HFFc6 (cell line): ENCODE measurements at regions not wholly inside any gene's neighbourhood (a gene's known extent, or its start where the extent isn't known, plus 50 kb on each side); places are given as distances from the start of the nearest gene placed in this dataset.

Experiments
- DNase-seq: peaks from one replicate; pipeline ENCODE4 v3.0.0-alpha.2; 2018
- H3K27ac Mint-ChIP-seq: 2 replicates; pipeline ENCODE4 v1.8.0; 2020; ENCODE audit warnings: mild to moderate bottlenecking, mixed read lengths
- H3K27me3 Mint-ChIP-seq: 2 replicates; pipeline ENCODE4 v1.8.0; 2021; ENCODE audit warnings: mild to moderate bottlenecking, moderate library complexity, mixed read lengths; ENCODE audit not compliant: insufficient read depth
- H3K36me3 Mint-ChIP-seq: 2 replicates; pipeline ENCODE4 v1.8.0; 2021; ENCODE audit warnings: low read depth, mixed read lengths
- H3K4me1 Mint-ChIP-seq: 2 replicates; pipeline ENCODE4 v1.8.0; 2020; ENCODE audit warnings: low read depth, mixed read lengths
- H3K4me3 Mint-ChIP-seq: 2 replicates; pipeline ENCODE4 v1.8.0; 2020; ENCODE audit warnings: mild to moderate bottlenecking, moderate library complexity, mixed read lengths
- H3K9me3 Mint-ChIP-seq: 2 replicates; pipeline ENCODE4 v1.8.0; 2020; ENCODE audit warnings: mild to moderate bottlenecking, mixed read lengths
- TF ChIP-seq, protein P1 (sequence below): fragments of 200-600 bp; sonication (generic); IDR thresholded peaks from 2 replicates; pipeline ENCODE4 v1.5.0; 2021; ENCODE audit warnings: antibody characterized with exemption, mild to moderate bottlenecking

DNA sequence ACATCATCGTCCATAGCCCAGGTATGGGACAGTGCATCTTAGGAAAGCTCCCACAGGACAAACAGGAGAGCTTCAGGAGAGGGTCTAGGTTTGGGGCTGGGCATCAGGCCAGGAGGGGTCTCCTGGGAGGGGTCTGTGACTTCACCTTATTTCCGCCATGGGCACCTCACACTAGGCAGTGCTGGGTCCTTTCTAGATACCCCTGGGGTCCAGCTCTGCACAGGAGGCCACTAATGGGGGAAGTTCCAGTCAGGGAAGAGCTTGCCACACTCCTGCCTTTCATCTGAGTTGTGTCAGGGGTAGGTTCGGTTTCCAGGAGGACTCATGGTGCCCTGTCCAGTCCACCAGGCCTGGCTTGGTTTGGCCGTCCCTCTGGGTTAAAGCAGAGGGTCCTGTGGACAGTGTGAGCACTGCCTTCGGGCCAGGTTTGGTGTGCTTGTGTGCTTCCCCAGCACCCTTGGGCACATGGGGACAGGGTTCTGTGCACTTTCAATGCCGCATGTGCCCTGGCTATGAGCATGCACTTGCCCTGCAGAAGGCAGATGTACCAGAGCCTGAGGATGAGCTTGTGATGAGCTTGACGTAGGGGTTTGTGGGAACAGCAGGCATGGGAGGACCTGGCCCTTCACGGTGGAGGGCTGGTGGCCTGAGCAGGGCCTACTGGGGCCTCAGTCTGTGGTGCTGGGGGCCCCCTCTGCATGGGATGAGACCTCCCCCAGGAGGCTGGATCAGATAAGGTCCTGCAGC lies 377.7 kb upstream of the NUPR2 start:
- Mint-ChIP-seq H3K36me3 (peaks cover 12% of the 10 kb centered on the region), H3K4me1 (no peaks in the 10 kb centered on the region), H3K4me3 (no peak overlapping the region), H3K27ac (no peak overlapping the region), H3K27me3 (no peaks in the 10 kb centered on the region; the same call in 1 of the 2 replicates), H3K9me3 (peaks cover 56% of the 10 kb centered on the region)
- no peak for DNase-seq
- TF ChIP-seq, protein P1, sequence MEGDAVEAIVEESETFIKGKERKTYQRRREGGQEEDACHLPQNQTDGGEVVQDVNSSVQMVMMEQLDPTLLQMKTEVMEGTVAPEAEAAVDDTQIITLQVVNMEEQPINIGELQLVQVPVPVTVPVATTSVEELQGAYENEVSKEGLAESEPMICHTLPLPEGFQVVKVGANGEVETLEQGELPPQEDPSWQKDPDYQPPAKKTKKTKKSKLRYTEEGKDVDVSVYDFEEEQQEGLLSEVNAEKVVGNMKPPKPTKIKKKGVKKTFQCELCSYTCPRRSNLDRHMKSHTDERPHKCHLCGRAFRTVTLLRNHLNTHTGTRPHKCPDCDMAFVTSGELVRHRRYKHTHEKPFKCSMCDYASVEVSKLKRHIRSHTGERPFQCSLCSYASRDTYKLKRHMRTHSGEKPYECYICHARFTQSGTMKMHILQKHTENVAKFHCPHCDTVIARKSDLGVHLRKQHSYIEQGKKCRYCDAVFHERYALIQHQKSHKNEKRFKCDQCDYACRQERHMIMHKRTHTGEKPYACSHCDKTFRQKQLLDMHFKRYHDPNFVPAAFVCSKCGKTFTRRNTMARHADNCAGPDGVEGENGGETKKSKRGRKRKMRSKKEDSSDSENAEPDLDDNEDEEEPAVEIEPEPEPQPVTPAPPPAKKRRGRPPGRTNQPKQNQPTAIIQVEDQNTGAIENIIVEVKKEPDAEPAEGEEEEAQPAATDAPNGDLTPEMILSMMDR = no peak

DNA sequence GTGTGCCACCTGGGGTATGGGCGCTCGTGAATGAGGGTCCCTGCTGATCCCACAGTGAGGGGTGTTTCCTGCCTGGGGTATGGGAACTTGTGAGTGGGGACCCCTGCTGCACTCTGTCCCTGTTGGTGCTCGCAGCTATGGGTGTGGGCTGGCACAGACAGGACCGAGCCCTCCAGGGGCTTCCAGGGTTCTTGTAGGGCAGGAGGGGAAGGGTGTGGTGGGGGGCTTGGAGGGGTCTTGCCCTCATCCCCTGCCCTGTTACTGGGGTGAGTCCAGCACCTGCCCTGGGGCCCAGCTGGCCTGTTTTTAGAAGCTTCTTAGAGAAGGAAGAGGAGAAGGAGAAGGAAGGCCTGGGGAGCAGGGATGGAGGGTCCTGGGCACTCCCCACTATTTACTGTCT lies 377.0 kb upstream of the NUPR2 start:
- Mint-ChIP-seq H3K27ac (no peak overlapping the region), H3K4me1 (no peaks in the 10 kb centered on the region), H3K27me3 (no peaks in the 10 kb centered on the region; the same call in 1 of the 2 replicates), H3K9me3 (peaks cover 56% of the 10 kb centered on the region), H3K36me3 (peaks cover 14% of the 10 kb centered on the region), H3K4me3 (no peak overlapping the region)
- TF ChIP-seq, protein P1 = no peak
- DNase-seq = no peak

DNA sequence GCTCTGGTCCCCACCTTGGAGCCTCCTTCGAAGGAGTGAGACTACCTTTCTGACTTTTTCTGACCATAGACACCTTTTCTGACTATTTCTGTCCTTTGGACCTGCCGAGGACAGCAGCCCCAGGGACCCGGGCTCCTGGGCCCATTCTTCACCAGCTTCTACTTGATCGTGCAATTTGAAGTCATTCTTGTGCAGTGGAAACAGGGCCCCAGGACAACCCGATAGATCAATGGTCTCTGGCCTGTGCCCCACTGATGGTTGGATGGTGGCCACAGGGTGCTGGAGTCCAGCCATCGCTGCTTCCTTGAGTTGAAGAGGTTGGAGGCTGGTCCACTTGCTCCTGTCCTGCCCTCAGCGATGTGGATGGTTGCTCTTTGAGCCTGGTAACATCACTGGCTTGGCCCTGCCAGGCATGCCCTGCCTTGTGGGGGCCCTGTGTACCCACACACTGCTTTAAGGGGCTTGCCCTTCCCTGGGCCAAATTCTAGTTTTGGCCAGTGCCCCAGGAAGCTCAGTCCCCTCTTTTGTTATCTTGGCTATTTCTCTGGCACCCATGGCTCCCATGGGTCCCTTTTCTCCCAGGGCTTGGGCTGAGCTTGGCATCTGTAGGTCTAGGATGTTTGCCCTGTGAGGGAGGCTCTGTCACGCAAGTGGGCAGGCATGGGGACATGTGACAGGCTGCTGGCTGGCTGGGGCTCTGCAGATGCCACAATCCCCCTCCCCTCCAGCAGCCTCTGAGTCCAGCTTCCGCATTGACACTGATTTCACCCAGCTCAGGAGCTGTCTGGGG lies 375.6 kb upstream of the NUPR2 start:
- H3K4me1 Mint-ChIP-seq = no peaks in the 10 kb centered on the region
- TF ChIP-seq, protein P1 = no peak
- H3K27me3 Mint-ChIP-seq = no peaks in the 10 kb centered on the region; the same call in 1 of the 2 replicates
- no peak for DNase-seq
- H3K27ac Mint-ChIP-seq = no peak overlapping the region
- H3K9me3 Mint-ChIP-seq = peaks cover 57% of the 10 kb centered on the region
- H3K4me3 Mint-ChIP-seq = no peak overlapping the region
- H3K36me3 Mint-ChIP-seq = peaks cover 14% of the 10 kb centered on the region

DNA sequence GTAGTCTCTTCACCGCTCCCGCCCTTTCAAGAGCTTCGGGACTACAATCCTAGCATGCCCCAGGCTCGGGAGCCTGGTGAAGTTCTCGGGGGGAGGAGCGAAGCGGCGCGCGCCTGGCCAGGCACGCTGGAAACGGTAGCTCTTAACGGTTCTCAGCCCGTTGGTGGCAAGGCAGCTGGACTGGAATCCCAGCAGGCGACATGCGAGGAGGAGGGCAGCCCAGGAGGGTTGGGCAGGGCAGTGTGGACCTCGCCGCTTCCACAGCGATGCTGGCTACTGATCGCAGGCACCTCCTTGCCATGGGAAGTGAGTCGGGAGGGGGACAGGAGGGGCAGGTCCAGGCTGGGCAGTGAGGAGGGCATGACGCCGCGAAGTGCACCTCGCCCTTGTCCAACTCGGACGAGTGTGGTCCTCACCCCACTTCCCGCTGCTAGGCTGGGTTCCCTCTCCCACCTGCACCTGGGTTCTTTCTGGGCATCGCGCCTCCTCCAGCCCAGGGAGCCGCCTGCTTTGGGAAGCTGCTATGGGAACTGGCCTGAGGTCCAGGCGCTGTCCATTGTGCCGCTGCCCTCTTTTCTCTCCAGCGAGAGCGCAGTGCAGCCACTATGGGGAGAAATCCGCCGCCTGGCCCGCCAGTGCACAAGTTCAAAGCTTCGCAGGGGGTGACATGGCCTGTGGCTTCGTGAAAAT lies 367.8 kb upstream of the NUPR2 start:
- peaks cover 39% of the 10 kb centered on the region for H3K36me3 Mint-ChIP-seq
- TF ChIP-seq, protein P1 = no peak
- no peaks in the 10 kb centered on the region; the same call in 1 of the 2 replicates for H3K27me3 Mint-ChIP-seq
- H3K27ac Mint-ChIP-seq = no peak overlapping the region
- no peaks in the 10 kb centered on the region for H3K4me1 Mint-ChIP-seq
- H3K4me3 Mint-ChIP-seq = no peak overlapping the region
- no peak for DNase-seq
- peaks cover 73% of the 10 kb centered on the region for H3K9me3 Mint-ChIP-seq

DNA sequence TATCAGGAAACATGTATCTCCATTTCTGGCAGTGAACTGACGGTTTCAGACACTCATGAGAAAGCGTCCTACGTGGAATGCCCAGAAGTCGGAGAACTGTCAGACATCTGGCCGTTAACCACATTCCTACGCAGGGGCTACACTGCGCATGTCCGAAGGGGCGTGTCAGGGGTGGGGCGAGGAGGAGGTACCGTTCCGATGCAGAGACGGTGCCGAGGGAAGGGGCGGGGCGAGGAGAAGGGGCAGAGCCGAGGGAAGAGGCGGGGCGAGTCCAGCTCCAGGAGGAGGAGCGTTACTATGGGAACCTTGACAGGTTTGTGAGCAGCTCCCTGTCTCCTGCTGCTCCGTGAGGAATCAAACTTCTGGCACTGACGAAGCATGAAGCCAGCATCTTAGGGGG lies 366.9 kb upstream of the NUPR2 start:
- TF ChIP-seq, protein P1 = no peak
- Mint-ChIP-seq H3K9me3 (peaks cover 76% of the 10 kb centered on the region), H3K4me3 (no peak overlapping the region), H3K27me3 (no peaks in the 10 kb centered on the region), H3K36me3 (peaks cover 36% of the 10 kb centered on the region), H3K27ac (no peak overlapping the region), H3K4me1 (no peaks in the 10 kb centered on the region)
- DNase-seq = no peak
